ENCODE measurements at regions not wholly inside any gene's neighbourhood (a gene's known extent, or its start where the extent isn't known, plus 50 kb on each side); places are given as distances from the start of the nearest gene placed in this dataset.
"Not testable (repeated sequence)": the region's sequence is repeated elsewhere in the genome, so short reads cannot be mapped to it uniquely, and the experiment has no call there.

GRCh38 chr6:10180138-10181074, 234.5 kb downstream of the TFAP2A start:
- DNase-seq (ENCODE audit: low read depth in 2 of 2) = no peak

- DNase-seq (ENCODE audit: low read depth in 2 of 2) = no peak
Measured at GRCh38 chr6:10177704-10178103, 237.2 kb downstream of the TFAP2A start.

DNA sequence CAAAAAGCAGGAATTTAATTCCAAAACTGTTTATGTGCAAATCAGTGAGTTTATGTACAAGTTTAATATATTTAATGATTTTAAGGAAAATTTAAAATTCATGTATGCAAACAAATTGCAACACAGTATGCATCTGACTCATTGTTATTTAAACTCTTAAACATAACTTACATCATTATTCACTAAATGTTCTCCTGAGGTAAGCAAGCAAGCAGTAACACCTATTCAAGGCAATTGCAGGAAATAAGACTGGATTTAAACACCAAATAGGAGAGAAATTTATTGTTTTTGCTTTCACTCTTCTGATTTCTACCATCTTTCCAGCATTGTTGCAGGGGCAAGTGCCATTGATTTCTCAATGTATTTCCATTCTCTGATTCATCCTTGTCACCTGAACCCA, 239.5 kb downstream of the TFAP2A start:
- DNase-seq (ENCODE audit: low read depth in 2 of 2) = no peak

- no peak for DNase-seq (ENCODE audit: low read depth in 2 of 2)
Measured at GRCh38 chr6:10174761-10175160, 240.1 kb downstream of the TFAP2A start.

DNA sequence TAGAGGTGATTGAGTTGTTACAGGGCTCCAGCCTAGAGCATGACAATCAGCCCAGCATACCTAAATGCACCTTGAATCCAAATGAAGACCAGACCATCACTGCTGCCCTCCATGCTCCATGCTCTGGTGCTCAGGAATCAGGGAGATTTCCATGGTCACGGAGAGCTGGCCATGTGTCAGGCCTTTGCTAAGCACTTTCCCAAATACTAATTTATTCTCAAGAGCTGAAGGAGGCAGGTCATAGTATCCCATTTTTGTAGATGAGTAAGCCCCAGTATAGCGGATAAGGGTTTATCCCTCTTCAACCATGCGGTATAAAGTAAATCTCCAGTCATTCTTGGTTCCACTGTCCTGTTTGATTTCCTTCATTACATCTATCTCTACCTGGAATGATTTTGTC, 240.8 kb downstream of the TFAP2A start:
- no peak for DNase-seq (ENCODE audit: low read depth in 2 of 2)

GRCh38 chr6:10171706-10172105, 243.2 kb downstream of the TFAP2A start:
- DNase-seq (ENCODE audit: low read depth in 2 of 2) = not testable (repeated sequence)

DNA sequence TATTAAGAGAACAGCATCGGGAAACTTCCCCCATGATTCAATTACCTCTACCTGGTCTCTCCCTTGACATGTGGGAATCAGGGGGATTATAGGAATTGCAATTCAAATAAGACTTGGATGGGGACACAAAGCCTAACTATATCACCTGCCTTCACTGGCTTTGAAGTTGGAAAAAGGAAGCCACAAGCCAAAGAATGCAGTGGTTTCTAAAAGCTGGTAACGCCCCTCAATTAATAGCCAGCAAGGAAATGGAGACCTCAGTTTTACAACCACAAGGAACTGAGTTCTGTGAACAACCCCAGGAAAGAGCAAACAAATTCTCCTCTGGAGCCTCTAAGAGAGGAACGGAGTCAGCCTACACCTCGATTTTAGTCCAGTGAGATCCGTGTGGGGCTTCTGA, 244.1 kb downstream of the TFAP2A start:
- no peak for DNase-seq (ENCODE audit: low read depth in 2 of 2)

GRCh38 chr6:10166031-10166430, 248.8 kb downstream of the TFAP2A start:
- DNase-seq (ENCODE audit: low read depth in 2 of 2) = no peak

- no peak for DNase-seq (ENCODE audit: low read depth in 2 of 2)
Measured at GRCh38 chr6:10163203-10163962, 251.5 kb downstream of the TFAP2A start.

GRCh38 chr6:10156875-10157274, 258.0 kb downstream of the TFAP2A start:
- no peak for DNase-seq (ENCODE audit: low read depth in 2 of 2)

GRCh38 chr6:10154251-10154650, 260.6 kb downstream of the TFAP2A start:
- no peak for DNase-seq (ENCODE audit: low read depth in 2 of 2)

DNA sequence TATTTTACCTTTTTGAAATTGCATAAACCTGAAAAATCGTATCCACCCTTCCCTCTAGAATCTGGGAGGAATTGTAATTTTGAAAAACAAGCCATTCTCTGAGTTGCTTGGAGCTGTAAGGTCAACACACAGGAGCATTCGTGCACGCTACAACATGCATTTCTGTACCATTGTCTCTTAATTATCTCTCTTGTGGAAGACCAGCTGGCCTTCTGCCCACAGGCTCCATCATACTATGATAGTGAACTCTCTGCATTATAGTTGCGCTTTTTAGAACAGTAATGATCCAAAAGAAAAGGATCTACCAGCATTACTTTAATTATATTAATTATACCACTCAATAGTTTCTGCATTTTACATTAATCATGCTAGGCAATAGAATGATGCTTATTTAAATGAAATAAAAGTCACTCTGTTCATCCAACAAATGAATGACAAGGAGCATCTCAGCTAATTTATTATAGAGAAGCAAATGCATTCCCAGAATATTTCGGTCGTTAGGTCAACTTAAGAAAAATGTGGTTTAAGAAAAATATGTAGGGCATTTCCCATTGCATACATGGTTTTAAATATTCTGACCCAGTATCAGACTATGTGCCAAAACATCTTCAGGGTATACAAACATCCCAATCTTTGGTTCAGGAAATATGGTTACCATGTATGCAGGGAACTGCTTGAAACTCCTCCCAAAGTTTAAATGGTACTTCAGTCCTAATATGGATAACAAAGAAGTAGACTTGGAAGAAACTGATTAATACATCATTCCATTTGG, 263.5 kb downstream of the TFAP2A start:
- no peak for DNase-seq (ENCODE audit: low read depth in 2 of 2)

DNA sequence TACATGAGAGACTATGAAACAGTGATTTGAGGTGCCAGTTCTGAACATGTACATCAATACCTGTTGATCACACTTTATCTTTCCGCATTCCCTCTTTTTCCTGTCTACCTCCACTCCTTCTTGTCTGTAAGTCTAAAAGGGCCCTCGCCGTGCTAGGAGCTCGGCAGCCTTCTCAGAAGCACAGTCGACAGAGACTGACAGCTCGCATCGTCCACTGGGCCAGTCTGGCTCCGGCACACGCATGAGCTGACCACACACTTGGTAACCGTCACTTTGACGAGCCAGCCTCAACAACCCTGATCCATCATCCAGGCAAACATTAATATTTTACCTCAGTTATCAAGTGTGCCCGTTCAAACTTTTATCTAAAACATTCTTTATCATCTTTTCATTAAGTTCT, 265.3 kb downstream of the TFAP2A start:
- no peak for DNase-seq (ENCODE audit: low read depth in 2 of 2)

GRCh38 chr6:10146715-10147451, 268.0 kb downstream of the TFAP2A start:
- peak; percentile 12 to 23 for DNase-seq (ENCODE audit: low read depth in 2 of 2)

DNA sequence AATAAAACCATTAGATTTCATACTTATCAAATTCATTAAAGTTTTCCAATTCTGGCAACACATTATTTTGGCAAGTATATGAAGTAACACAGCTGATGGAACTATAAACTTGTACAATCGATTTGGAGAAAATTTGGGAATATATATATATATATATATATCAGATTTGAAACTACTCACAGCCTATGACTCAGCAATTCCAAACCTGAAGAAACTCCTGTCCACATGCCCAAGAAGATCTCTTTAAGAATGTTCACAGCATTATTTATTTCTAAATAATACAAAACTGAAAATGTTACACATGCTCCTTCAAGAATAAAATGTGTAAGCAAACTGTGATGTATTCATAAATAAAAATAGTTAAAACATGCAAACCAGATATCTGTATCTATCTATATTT, 270.1 kb downstream of the TFAP2A start:
- no peak for DNase-seq (ENCODE audit: low read depth in 2 of 2)

DNA sequence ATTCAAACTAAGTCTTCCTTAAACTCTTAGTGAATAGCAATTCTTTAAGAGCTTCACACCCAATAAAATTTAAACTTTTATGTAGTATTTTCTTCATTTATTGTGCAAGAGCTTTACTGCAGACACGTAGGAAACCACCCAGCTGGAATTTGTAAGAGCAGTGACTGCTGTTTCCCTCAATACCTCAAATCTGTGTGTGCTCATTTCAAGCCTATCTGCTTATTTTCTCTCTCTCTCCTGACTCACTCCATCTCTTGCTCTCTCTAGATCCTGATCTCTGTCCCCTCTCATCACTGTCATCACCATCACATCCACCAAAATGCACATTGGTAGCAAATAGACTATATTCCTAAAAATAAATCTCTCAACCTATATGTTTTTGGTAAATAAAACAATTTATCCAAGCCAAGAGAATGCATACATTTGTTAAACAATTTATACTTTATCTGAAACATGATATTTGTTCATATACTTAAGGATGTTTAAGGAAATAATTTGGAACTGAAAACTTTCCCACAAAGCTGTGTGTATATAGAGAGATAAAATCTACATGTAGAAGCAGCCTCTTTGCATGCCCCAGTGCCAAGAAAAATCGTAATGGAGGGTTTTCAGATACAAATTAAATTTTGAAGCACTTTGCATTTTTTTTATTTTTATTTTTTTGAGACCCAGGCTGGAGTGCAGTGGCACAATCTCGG, 273.0 kb downstream of the TFAP2A start:
- DNase-seq (ENCODE audit: low read depth in 2 of 2) = no peak

DNA sequence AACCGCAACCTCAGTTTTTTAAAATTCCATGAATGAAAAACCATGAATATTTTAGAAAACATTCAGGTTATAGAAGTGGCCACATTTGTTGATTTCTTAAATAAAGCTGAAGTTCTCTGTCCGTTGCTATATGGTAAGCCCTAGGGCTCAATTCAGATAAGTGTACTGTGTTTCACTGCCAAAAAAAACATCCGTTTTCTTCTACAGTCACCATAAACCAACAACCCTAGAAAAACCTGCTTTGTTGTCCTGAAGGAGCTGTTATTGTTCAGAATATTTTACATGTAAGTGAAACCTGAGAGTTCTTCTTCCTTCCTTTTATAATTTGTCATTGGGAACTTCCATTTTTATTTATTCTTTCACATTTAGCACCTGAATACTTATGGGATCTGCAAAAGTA, 274.1 kb downstream of the TFAP2A start:
- no peak for DNase-seq (ENCODE audit: low read depth in 2 of 2)

DNA sequence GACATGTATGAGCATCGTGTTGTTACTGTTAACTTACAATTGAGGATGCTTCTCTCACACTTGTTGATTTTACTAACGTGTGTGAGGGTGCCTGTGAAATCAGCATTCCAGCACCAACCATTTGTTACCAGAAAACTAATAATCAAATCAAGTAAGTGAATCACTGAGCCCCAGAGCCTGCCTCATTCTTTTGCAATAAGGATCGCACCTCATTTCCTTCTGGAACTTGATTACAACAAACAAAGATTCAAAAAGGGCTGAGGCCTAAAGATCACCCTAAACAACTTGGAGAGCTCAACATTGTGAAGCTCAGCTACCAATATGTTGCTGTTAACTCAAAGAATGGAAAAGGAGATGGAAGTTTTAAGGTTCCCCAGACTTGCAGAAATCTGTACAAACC, 274.7 kb downstream of the TFAP2A start:
- DNase-seq (ENCODE audit: low read depth in 2 of 2) = no peak

DNA sequence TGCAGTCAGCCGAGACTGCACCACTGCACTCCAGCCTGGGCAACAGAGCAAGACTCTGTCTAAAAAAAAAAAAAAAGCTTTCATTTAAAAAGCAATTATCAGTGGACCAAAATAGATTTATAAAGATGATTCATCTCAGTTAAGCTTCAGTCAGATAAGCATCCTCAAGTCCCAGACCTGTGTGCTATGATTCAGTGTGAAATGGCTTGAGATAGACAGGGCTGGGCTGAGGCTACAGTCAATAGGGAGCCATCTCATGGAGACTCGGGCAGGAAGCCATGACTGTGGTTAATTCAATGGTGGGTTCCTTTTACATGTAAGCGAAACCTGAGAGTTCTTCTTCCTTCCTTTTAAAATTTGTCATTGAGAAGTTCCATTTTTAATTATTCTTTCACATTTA, 276.0 kb downstream of the TFAP2A start:
- no peak for DNase-seq (ENCODE audit: low read depth in 2 of 2)

- no peak for DNase-seq (ENCODE audit: low read depth in 2 of 2)
Measured at GRCh38 chr6:10136636-10137035, 278.2 kb downstream of the TFAP2A start.

DNA sequence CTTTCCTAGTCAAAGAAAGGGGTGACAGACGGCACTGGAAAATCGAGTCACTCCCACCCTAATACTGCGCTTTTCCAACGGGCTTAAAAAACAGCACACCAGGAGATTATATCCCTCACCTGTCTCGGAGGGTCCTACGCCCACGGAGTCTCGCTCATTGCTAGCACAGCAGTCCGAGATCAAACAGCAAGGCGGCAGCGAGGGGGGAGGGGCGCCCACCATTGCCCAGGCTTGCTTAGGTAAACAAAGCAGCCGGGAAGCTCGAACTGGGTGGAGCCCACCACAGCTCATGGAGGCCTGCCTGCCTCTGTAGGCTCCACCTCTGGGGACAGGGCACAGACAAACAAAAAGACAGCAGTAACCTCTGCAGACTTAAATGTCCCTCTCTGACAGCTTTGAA, 280.7 kb downstream of the TFAP2A start:
- DNase-seq (ENCODE audit: low read depth in 2 of 2) = not testable (repeated sequence)

All from lung microvascular endothelial cell (primary cell).